NCI-H526 treated with DMSO at 0.1 percent for 48 hours (cell line): ENCODE measurements at regions not wholly inside any gene's neighbourhood (a gene's known extent, or its start where the extent isn't known, plus 50 kb on each side); places are given as distances from the start of the nearest gene placed in this dataset.

Source experiments
- DNase-seq: peaks from one replicate; lab custom pipeline; 2025; lab: John Stamatoyannopoulos, UW

DNA sequence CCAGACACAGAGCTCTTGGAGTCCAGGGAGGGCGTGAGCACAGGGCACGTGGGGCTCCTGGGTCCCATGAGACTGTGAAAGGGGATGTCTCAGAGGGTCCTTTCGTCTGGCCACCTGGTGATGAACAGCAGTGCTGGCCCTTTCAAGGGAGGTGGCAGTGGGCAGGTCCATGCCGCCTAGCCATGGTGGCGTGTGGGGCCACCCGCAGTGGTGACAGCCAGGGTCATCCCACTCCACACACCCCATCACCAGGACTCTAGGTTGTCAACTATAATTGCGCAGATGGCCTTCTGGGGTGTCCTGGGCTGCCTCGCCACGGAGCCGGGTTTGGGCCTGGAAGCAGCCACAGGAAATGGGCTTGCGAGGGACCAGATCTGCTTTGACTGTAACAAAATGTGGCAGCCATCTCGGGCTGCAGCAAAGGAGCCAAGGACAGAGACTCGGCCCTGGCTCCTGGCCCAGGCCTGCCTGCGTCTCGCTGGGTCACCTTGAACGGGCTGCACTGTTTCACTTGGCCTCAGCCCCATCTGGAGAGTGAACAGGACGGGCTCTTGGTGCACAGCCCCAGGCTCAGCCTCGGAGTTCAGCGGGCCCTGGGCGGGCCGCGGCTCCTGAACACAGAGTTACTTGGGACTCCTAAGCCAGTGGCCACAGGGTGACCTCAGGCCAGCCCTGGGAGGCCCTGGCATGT is 1350.5 kb downstream of the BRD1 start:
- DNase-seq: no peak

GRCh38 chr22:48476577-48476976 is 1351.1 kb downstream of the BRD1 start:
- DNase-seq: no peak

GRCh38 chr22:48475661-48476345 is 1351.9 kb downstream of the BRD1 start:
- DNase-seq: peak; percentile 32

- DNase-seq: no peak
Measured at GRCh38 chr22:48474881-48475280, 1352.8 kb downstream of the BRD1 start.

GRCh38 chr22:48473202-48473601 is 1354.5 kb downstream of the BRD1 start:
- no peak for DNase-seq

GRCh38 chr22:48464246-48464645 is 1363.4 kb downstream of the BRD1 start:
- no peak for DNase-seq

DNA sequence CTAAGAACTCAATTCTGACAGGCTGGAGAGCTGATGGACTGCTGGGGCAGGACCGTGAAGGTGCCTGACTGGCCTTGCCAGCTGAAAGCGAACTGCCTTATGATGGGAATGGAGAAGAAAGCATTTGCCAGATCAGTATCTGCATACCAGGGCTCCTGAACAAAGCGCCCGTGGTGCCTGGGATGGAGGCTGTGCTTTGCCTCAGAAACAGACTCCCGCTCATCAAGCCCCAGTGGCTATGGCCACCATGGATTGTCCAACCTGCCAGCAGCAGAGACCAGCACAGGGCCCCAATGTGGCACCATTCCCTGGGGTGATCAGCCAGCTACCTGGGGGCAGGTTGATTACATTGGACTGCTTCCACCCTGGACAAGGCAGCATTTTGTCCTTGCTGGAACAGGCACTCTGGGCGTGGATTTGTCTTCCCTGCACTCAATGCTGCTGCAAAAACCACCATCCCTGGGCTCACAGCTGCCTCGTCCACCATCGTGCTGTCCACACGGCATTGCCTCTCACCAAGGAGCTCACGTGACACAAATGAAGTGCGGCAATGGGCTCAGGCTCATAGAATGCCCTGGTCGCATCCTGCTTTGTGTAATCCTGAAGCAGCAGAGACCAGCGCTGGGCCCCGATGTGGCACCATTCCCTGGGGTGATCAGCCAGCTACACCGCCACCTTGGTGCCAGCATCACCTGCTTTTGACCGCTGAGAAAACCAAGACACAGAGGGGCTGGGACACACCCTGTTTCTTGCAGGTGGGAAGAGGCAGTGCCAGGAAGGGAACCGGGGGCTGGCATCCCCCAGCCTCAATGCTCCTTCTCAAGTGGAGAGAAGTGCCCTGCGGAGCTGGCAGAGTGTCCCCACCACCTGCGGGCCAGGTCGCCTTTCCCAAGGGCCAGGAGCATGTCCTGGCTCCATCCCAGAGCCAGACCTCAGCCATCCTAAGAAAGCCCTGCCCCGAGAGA is 1367.5 kb downstream of the BRD1 start:
- DNase-seq: no peak

DNA sequence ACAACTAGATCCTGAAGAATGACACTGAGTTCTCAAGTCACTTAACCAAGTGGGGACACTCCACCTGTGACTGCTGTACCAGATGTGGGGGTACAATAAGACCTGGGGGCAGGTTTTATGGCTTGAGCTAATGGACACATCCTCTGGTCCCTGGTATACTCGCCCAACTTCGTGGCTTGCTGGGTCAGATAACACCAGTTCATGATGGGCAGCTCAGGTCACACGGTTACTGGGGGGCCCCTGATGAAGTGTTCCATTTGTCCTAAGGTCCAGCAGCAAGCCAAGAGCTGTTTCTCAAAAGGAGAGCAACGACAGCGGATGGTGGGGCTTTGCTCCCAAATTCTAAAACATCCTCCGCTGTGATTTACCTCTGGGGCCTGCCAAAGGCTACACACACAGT is 1368.4 kb downstream of the BRD1 start:
- no peak for DNase-seq

GRCh38 chr22:48456449-48456848 is 1371.2 kb downstream of the BRD1 start:
- DNase-seq: no peak

DNA sequence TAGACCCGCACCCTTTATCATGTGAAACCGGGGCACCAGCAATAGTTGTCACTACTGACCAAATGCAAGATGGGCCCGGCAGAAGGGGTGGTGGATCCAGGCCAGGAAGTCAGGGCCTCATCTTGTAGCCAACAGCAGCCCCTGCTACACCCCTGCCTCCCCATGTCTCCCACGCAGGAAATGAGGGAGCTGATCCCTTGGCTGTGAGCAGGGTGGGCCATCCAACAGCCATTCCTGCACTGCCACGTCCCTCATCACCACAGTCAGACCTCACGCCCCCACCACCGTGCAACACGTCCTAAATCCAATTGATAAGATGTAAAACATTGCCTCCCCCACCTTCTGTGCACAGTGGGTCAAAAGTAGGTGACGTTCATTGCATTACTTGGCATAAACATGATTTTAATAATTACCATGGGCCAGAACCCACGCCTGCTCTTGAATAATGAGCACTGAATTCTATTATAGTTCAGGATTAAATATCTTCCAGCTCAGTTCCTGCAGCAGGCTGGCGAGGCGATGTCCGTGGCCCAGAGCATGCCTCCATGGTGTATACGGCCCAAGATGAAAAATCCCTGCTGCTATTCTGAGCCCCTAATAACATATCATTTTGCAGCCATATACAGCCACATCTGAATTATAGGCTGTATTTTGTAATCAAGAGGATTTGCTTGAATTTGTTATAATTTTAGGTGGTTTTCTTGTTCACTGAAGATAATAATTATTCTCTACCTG is 1373.8 kb downstream of the BRD1 start:
- no peak for DNase-seq

- DNase-seq: no peak
Measured at GRCh38 chr22:48453171-48453570, 1374.5 kb downstream of the BRD1 start.

DNA sequence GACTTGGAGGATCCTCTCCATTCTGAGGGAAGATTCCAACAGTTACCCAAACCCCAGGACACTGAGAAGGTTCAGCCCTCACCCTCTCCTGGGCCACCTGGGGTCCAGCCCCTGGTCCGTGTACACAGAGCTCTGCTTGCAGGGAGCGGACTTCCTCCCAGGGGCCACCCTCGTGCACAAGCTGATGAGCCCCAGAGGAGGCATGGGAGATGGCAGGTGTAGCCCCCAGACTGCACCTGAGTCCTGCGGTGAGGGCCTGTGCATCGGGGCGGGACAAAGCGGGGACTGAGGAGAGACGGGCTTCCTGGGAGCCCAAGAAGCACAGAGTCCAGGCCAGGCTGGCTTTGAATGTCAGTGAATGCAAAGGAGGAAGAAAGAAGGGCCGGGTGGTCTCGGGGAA is 1374.9 kb downstream of the BRD1 start:
- no peak for DNase-seq

- no peak for DNase-seq
Measured at GRCh38 chr22:48451891-48452290, 1375.8 kb downstream of the BRD1 start.

DNA sequence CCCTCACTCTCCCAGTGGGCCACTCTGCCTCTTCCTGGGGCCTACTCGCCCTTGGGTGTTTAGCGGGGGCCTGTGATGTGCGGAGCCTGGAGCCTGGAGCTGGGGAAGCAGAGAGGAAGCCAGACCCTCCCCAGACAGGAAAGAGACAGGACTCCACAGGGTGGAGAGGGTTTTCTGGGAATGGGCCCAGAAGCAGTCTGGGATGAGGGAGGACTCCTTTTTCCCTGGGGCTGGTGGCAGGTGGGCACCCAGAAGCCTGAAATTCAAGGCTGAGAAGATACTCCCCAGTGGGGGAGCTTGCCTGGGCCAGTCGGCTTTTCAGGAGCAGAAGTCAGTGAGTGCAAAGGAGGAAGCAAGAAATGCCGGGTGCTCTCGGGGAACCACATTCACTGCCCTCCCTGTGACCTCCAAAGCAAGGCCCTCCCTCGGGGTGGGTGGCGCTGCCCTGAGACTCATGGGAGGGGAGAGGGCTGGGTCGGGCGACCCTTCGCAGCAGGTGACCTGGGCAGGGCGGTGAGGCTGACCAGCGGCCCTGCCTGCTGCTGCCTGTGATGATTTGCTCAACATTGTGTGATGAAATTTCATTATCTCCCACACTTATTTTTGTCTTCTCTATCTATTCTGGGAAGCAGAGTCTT is 1377.4 kb downstream of the BRD1 start:
- no peak for DNase-seq

GRCh38 chr22:48449466-48450187 is 1378.0 kb downstream of the BRD1 start:
- DNase-seq: no peak

DNA sequence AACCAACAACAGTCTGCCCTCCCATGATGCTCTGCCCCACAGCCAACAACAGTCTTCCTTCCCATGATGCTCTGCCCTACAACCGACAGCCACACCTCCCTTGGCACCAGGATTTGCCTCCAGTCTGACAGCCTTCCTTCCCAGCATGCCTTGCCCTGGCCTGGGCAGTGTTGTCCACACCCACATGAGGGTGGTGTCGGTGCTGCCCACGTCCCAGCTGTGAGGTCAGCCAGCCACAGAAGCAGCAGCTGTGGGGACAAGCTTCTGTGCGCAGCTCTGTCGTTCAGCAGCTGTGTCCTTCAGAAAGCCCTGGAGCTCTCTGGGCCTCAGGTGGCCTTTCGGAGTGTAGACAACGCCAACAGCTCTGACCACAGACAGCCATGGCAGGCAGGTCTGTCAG is 1378.9 kb downstream of the BRD1 start:
- no peak for DNase-seq

GRCh38 chr22:48445113-48445827 is 1382.4 kb downstream of the BRD1 start:
- DNase-seq: no peak

- no peak for DNase-seq
Measured at GRCh38 chr22:48444320-48445112, 1383.2 kb downstream of the BRD1 start.

GRCh38 chr22:48443680-48444079 is 1384.0 kb downstream of the BRD1 start:
- DNase-seq: no peak
